GM23338 (cell line): ENCODE measurements at regions not wholly inside any gene's neighbourhood (a gene's known extent, or its start where the extent isn't known, plus 50 kb on each side); places are given as distances from the start of the nearest gene placed in this dataset.

ENCODE experiments used
- CREB1 ChIP-seq: fragments of 250-450 bp; sonication (Bioruptor Pico); IDR thresholded peaks from 2 replicates; pipeline ENCODE4 v1.5.0; 2020; ENCODE audit warnings: low read depth, mild to moderate bottlenecking, moderate library complexity
- EZH2 ChIP-seq: fragments of 200-600 bp; sonication (generic); IDR thresholded peaks from one replicate; pipeline ENCODE4 v1.8.0; 2017; ENCODE audit warnings: antibody characterized with exemption, mild to moderate bottlenecking, low read depth; ENCODE audit not compliant: unreplicated experiment
- EZH2phosphoT487 ChIP-seq: fragments of 200-600 bp; sonication (generic); IDR thresholded peaks from one replicate; pipeline ENCODE4 v1.8.1; 2018; ENCODE audit warnings: antibody characterized with exemption; ENCODE audit not compliant: unreplicated experiment
- JUNB ChIP-seq: IDR thresholded peaks from one replicate; pipeline ENCODE4 v1.6.1; 2016; ENCODE audit warnings: antibody characterized with exemption; ENCODE audit not compliant: unreplicated experiment
- POLR2AphosphoS5 ChIP-seq: IDR thresholded peaks from 2 replicates; pipeline ENCODE4 v1.6.1; 2016; ENCODE audit warnings: antibody characterized with exemption, low read depth
- REST ChIP-seq: IDR thresholded peaks from one replicate; pipeline ENCODE4 v1.6.1; 2018; ENCODE audit warnings: antibody characterized with exemption; ENCODE audit not compliant: unreplicated experiment
- STAT1 ChIP-seq: IDR thresholded peaks from one replicate; pipeline ENCODE4 v1.6.1; 2016; ENCODE audit warnings: antibody characterized with exemption; ENCODE audit not compliant: unreplicated experiment
- ZNF114 ChIP-seq: fragments of 250-450 bp; sonication (Bioruptor Pico); IDR thresholded peaks from 2 replicates; pipeline ENCODE4 v1.5.0; 2020; ENCODE audit warnings: mild to moderate bottlenecking, moderate library complexity
- ZNF331 ChIP-seq: fragments of 250-450 bp; sonication (Bioruptor Pico); IDR thresholded peaks from 2 replicates; pipeline ENCODE4 v1.5.0; 2020; ENCODE audit warnings: low read depth, mild to moderate bottlenecking, moderate library complexity
- TF ChIP-seq, protein P1 (sequence below): fragments of 250-450 bp; sonication (Bioruptor Pico); IDR thresholded peaks from 2 replicates; pipeline ENCODE4 v1.5.0; 2020; ENCODE audit warnings: mild to moderate bottlenecking, moderate library complexity
- TF ChIP-seq, protein P2 (sequence below): IDR thresholded peaks from 2 replicates; pipeline ENCODE4 v1.6.1; 2016; ENCODE audit warnings: antibody characterized with exemption

GRCh38 chr16:87056551-87056950 lies 260.6 kb downstream of the C16orf95 start (continued):
- TF ChIP-seq, protein P1, sequence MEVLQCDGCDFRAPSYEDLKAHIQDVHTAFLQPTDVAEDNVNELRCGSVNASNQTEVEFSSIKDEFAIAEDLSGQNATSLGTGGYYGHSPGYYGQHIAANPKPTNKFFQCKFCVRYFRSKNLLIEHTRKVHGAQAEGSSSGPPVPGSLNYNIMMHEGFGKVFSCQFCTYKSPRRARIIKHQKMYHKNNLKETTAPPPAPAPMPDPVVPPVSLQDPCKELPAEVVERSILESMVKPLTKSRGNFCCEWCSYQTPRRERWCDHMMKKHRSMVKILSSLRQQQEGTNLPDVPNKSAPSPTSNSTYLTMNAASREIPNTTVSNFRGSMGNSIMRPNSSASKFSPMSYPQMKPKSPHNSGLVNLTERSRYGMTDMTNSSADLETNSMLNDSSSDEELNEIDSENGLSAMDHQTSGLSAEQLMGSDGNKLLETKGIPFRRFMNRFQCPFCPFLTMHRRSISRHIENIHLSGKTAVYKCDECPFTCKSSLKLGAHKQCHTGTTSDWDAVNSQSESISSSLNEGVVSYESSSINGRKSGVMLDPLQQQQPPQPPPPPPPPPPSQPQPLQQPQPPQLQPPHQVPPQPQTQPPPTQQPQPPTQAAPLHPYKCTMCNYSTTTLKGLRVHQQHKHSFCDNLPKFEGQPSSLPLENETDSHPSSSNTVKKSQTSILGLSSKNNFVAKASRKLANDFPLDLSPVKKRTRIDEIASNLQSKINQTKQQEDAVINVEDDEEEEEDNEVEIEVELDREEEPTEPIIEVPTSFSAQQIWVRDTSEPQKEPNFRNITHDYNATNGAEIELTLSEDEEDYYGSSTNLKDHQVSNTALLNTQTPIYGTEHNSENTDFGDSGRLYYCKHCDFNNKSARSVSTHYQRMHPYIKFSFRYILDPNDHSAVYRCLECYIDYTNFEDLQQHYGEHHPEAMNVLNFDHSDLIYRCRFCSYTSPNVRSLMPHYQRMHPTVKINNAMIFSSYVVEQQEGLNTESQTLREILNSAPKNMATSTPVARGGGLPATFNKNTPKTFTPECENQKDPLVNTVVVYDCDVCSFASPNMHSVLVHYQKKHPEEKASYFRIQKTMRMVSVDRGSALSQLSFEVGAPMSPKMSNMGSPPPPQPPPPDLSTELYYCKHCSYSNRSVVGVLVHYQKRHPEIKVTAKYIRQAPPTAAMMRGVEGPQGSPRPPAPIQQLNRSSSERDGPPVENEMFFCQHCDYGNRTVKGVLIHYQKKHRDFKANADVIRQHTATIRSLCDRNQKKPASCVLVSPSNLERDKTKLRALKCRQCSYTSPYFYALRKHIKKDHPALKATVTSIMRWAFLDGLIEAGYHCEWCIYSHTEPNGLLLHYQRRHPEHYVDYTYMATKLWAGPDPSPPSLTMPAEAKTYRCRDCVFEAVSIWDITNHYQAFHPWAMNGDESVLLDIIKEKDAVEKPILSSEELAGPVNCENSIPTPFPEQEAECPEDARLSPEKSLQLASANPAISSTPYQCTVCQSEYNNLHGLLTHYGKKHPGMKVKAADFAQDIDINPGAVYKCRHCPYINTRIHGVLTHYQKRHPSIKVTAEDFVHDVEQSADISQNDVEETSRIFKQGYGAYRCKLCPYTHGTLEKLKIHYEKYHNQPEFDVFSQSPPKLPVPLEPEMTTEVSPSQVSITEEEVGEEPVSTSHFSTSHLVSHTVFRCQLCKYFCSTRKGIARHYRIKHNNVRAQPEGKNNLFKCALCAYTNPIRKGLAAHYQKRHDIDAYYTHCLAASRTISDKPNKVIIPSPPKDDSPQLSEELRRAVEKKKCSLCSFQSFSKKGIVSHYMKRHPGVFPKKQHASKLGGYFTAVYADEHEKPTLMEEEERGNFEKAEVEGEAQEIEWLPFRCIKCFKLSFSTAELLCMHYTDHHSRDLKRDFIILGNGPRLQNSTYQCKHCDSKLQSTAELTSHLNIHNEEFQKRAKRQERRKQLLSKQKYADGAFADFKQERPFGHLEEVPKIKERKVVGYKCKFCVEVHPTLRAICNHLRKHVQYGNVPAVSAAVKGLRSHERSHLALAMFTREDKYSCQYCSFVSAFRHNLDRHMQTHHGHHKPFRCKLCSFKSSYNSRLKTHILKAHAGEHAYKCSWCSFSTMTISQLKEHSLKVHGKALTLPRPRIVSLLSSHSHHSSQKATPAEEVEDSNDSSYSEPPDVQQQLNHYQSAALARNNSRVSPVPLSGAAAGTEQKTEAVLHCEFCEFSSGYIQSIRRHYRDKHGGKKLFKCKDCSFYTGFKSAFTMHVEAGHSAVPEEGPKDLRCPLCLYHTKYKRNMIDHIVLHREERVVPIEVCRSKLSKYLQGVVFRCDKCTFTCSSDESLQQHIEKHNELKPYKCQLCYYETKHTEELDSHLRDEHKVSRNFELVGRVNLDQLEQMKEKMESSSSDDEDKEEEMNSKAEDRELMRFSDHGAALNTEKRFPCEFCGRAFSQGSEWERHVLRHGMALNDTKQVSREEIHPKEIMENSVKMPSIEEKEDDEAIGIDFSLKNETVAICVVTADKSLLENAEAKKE (CRISPR knock-in tag): no peak
- no peak for TF ChIP-seq CREB1
- TF ChIP-seq ZNF331: no peak
- TF ChIP-seq JUNB: no peak
- no peak for TF ChIP-seq ZNF114 (CRISPR knock-in tag)
- no peak for TF ChIP-seq POLR2AphosphoS5
- no peak for TF ChIP-seq EZH2phosphoT487
- TF ChIP-seq EZH2: no peak
- no peak for TF ChIP-seq STAT1
- no peak for TF ChIP-seq REST
- TF ChIP-seq, protein P2, sequence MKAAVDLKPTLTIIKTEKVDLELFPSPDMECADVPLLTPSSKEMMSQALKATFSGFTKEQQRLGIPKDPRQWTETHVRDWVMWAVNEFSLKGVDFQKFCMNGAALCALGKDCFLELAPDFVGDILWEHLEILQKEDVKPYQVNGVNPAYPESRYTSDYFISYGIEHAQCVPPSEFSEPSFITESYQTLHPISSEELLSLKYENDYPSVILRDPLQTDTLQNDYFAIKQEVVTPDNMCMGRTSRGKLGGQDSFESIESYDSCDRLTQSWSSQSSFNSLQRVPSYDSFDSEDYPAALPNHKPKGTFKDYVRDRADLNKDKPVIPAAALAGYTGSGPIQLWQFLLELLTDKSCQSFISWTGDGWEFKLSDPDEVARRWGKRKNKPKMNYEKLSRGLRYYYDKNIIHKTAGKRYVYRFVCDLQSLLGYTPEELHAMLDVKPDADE: no peak
